K562 (cell line): ENCODE measurements at regions not wholly inside any gene's neighbourhood (a gene's known extent, or its start where the extent isn't known, plus 50 kb on each side); places are given as distances from the start of the nearest gene placed in this dataset.

Experiments used
- ATAC-seq: fragments of 200-7000 bp; cut with Tn5 transposase; 3 replicates; pipeline ENCODE4 v1.9.1; 2020; ENCODE audit warnings: moderate library complexity
- BruUV-seq: library from RNA; stranded (reverse); fragments of 400-500 nt; replicated peaks from 2 replicates; lab custom pipeline; 2021; lab: Mats Ljungman, UMichigan
- CTCF ChIA-PET: fragments of 300-600 bp; formaldehyde crosslinking; extraction: SDS; loops from one replicate; lab custom pipeline; 2021; ENCODE audit warnings: low intra/inter-chr PET ratio; lab: Yijun Ruan, JAX
- POLR2A ChIA-PET: fragments of 300-600, 350-650 bp; sonication (Branson Sonifier 250); formaldehyde crosslinking; extraction: SDS; loops from one replicate; lab custom pipeline; 2021; ENCODE audit warnings: antibody characterized with exemption, inconsistent platforms; lab: Yijun Ruan, JAX
- DNase-seq, 4 experiments: peaks; one replicate each; pipeline versions ENCODE4 v3.0.0 to v3.0.0-alpha.2; 2011 to 2018; ENCODE audit warnings: low spot score in 3 of 4, mixed read lengths in 3 of 4; ENCODE audit errors: extremely low read depth in 1 of 4
- FAIRE-seq: peaks from 2 replicates; lab custom pipeline; 2011; peaks lifted over from hg19 to GRCh38; lab: Jason Lieb, UNC
- H2AFZ ChIP-seq: 2 replicates; pipeline ENCODE4 v1.6.0; 2011; ENCODE audit warnings: low read depth, low read length, control low read depth, inconsistent platforms
- H3K27ac ChIP-seq: fragments of 200-600 bp; 3 replicates; pipeline ENCODE4 v1.8.0; 2011; ENCODE audit warnings: low read depth, mild to moderate bottlenecking, control low read depth, inconsistent platforms, low read length, moderate library complexity, mixed read lengths; ENCODE audit errors: extremely low read depth
- H3K27me3 ChIP-seq, 2 experiments: fragments of 300-600 bp in 1 of 2; 2 replicates in 1 of 2; 3 replicates in 1 of 2; pipeline versions ENCODE4 v1.6.0 to v1.8.0; 2011; ENCODE audit warnings: inconsistent platforms in 2 of 2, low read length in 2 of 2, mild to moderate bottlenecking in 1 of 2, mixed read lengths in 1 of 2, moderate library complexity in 1 of 2; ENCODE audit not compliant: control insufficient read depth in 2 of 2, insufficient read depth in 2 of 2
- H3K36me3 ChIP-seq: fragments of 300-600 bp; 3 replicates; pipeline ENCODE4 v1.8.0; 2011; ENCODE audit warnings: mild to moderate bottlenecking, low read length, inconsistent platforms; ENCODE audit not compliant: control insufficient read depth, insufficient read depth
- H3K4me1 ChIP-seq, 2 experiments: fragments of 200-600 bp in 1 of 2; replicated peaks in 1 of 2; 2 replicates in 1 of 2; 3 replicates in 1 of 2; pipeline versions ENCODE4 v1.5.1 to v1.8.0; 2011; ENCODE audit warnings: inconsistent platforms in 2 of 2, low read length in 2 of 2, mild to moderate bottlenecking in 1 of 2, mixed read lengths in 1 of 2, moderate library complexity in 1 of 2; ENCODE audit not compliant: control insufficient read depth in 2 of 2, insufficient read depth in 2 of 2
- H3K4me2 ChIP-seq: 2 replicates; pipeline ENCODE4 v1.6.1; 2011; ENCODE audit warnings: low read length, control low read depth, inconsistent platforms, mixed read lengths; ENCODE audit not compliant: insufficient read depth
- H3K4me3 ChIP-seq: fragments of 200-600 bp; sonication (generic), shearing (Covaris generic); 2 replicates; pipeline ENCODE4 v1.5.1; 2016; ENCODE audit warnings: control low read depth, inconsistent platforms
- H3K79me2 ChIP-seq: fragments of 200-600 bp; 3 replicates; pipeline ENCODE4 v1.8.0; 2011; ENCODE audit warnings: low read length, inconsistent platforms; ENCODE audit not compliant: control insufficient read depth, insufficient read depth
- H3K9ac ChIP-seq, 2 experiments: 2 replicates each; pipeline versions ENCODE4 v1.6.0 to v1.6.1; 2011; ENCODE audit warnings: low read depth in 2 of 2, low read length in 2 of 2, control low read depth in 1 of 2, inconsistent platforms in 1 of 2, mild to moderate bottlenecking in 1 of 2, mixed read lengths in 1 of 2; ENCODE audit not compliant: insufficient read depth in 1 of 2
- H3K9me1 ChIP-seq: one replicate; pipeline ENCODE4 v1.6.0; 2011; ENCODE audit warnings: inconsistent platforms, mild to moderate bottlenecking, low read length, moderate library complexity; ENCODE audit not compliant: control insufficient read depth, insufficient read depth
- H3K9me3 ChIP-seq: replicated peaks from 2 replicates; pipeline ENCODE4 v1.5.1; 2011; ENCODE audit warnings: low read depth, low read length, inconsistent platforms; ENCODE audit not compliant: control insufficient read depth, insufficient read depth
- H4K20me1 ChIP-seq: replicated peaks from 2 replicates; pipeline ENCODE4 v1.6.1; 2011; ENCODE audit warnings: low read length, inconsistent platforms, mixed read lengths; ENCODE audit not compliant: control insufficient read depth, insufficient read depth
- NBN ChIP-seq: fragments of 450-650 bp; IDR thresholded peaks from 2 replicates; pipeline ENCODE4 v1.6.1; 2016; ENCODE audit warnings: low read depth, mild to moderate bottlenecking
- POLR3A ChIP-seq: IDR thresholded peaks from 2 replicates; pipeline ENCODE4 v1.6.1; 2011; ENCODE audit warnings: borderline replicate concordance, mild to moderate bottlenecking, moderate library complexity; ENCODE audit not compliant: insufficient read length, insufficient read depth; ENCODE audit errors: extremely low read depth
- RHOXF2B ChIP-seq: fragments of 250-450 bp; sonication (Bioruptor Pico); conservative IDR thresholded peaks from 2 replicates; pipeline ENCODE4 v1.5.1; 2021
- TRIM24 ChIP-seq, 2 experiments: fragments of 450-650 bp; IDR thresholded peaks; 2 replicates each; pipeline ENCODE4 v1.6.1; 2016
- ZNF695 ChIP-seq: fragments of 450-650 bp; formaldehyde crosslinking; IDR thresholded peaks from 2 replicates; pipeline ENCODE4 v1.4.0; 2020; ENCODE audit warnings: mild to moderate bottlenecking, moderate library complexity
- ZNF75A ChIP-seq: fragments of 450-650 bp; formaldehyde crosslinking; IDR thresholded peaks from 2 replicates; pipeline ENCODE4 v1.4.0; 2020; ENCODE audit warnings: mild to moderate bottlenecking
- ZNF778 ChIP-seq: fragments of 450-650 bp; formaldehyde crosslinking; IDR thresholded peaks from 2 replicates; pipeline ENCODE4 v1.4.0; 2020; ENCODE audit warnings: mild to moderate bottlenecking, moderate library complexity
- WGBS: fragments of 100-300 bp; shearing (Covaris generic); methylation state at CpG from one replicate; pipeline ENCODE4 v1.1.6; 2016; ENCODE audit warnings: low coverage, mixed read lengths; ENCODE audit not compliant: insufficient coverage; ENCODE audit errors: missing lambda C conversion rate; 5-methylcytosine and 5-hydroxymethylcytosine counted together
- in situ Hi-C: fragments of 300-500 bp; cut with MboI; formaldehyde crosslinking; loops from 4 replicates; pipeline ENCODE4 v1.15.0; 2018; ENCODE audit warnings: inconsistent platforms, mixed read lengths
- intact Hi-C: fragments of 100-400 bp; cut with micrococcal nuclease; formaldehyde crosslinking; loops from 2 replicates; pipeline ENCODE4 v1.14.2; 2022
- TF ChIP-seq, protein P1 (sequence below): sonication (generic); formaldehyde crosslinking; IDR thresholded peaks from 2 replicates; pipeline ENCODE4 v1.8.0; 2022; ENCODE audit warnings: mild to moderate bottlenecking, missing genetic modification reagents
- TF ChIP-seq, protein P2 (sequence below): fragments of 450-650 bp; IDR thresholded peaks from 2 replicates; pipeline ENCODE4 v1.6.1; 2016; ENCODE audit warnings: borderline replicate concordance
- TF ChIP-seq, protein P3 (sequence below): fragments of 450-650 bp; formaldehyde crosslinking; IDR thresholded peaks from 2 replicates; pipeline ENCODE4 v1.4.0; 2022; ENCODE audit warnings: missing genetic modification characterization

GRCh38 chr4:65831828-65832227 is 161.5 kb upstream of the EPHA5 start:
- CTCF ChIA-PET, result no interaction called here
- H3K27me3 ChIP-seq, result no peaks in the 10 kb centered on the region
- TF ChIP-seq TRIM24 (IDR thresholded peaks at IDR 0.05), result no peak
- no peak for TF ChIP-seq ZNF778 (CRISPR knock-in tag)
- TF ChIP-seq, all 486 proteins: peak for 0
- in situ Hi-C loops (no loop called here), intact Hi-C loops (no loop called here)
- H3K4me3 ChIP-seq, result no peak overlapping the region
- POLR2A ChIA-PET, result no interaction called here
- DNase-seq (no peak), ATAC-seq (no peak), FAIRE-seq (no peak)
- H3K4me2 ChIP-seq, result no peak overlapping the region
- no peaks in the 10 kb centered on the region for H3K36me3 ChIP-seq
- H3K9me3 ChIP-seq, result no peaks in the 10 kb centered on the region; the same call in 1 of the 2 replicates
- H2AFZ ChIP-seq, result no peak overlapping the region
- no peaks in the 10 kb centered on the region for H4K20me1 ChIP-seq
- H3K9ac ChIP-seq, result no peak overlapping the region
- H3K9me1 ChIP-seq, result no peaks in the 10 kb centered on the region
- H3K79me2 ChIP-seq, result no peaks in the 10 kb centered on the region
- WGBS, result 0% methylated on average over 5 of the region's 6 CpGs
- no peak overlapping the region for H3K27ac ChIP-seq
- no TSS peak for BruUV-seq
- H3K4me1 ChIP-seq, result no peaks in the 10 kb centered on the region

DNA sequence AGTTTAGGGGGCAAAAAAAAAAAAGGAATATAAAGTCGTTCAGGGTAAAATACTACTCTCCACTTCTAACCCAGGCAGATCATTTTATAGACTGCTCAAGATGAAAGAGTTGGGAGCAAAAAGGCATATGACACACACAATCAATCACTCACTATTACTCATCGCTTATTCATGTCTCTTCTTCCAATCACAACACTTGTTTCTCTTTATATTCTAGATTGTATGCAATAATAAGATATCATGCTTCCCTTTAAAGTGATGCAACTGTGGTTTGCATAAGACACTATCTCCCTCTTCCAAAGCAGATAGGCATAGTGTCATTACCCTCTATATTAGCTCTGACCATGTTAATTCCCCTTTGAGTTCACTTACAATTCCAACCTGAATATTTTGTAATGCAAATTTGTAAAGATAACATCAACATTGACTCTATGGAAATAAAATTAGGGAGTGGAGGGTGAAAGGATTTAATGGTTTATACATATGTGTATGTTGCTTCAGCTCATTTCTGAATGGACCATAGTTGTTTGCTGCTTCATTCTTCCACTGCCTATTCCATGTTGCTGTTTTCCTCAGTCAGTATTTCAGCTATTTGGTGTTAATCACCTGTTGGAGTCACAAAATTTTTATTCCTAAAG is 154.9 kb upstream of the EPHA5 start:
- H3K79me2 ChIP-seq, result no peaks in the 10 kb centered on the region
- no peaks in the 10 kb centered on the region for H4K20me1 ChIP-seq
- 0% methylated on average over 2 of the region's 2 CpGs for WGBS
- ATAC-seq, result no peak
- no peaks in the 10 kb centered on the region; the same call in 1 of the 2 replicates for H3K9me3 ChIP-seq
- H3K4me3 ChIP-seq, result no peak overlapping the region
- no peak overlapping the region for H3K4me2 ChIP-seq
- no peak overlapping the region for H3K27ac ChIP-seq
- in situ Hi-C loops, result no loop called here
- intact Hi-C loops, result no loop called here
- no peak overlapping the region for H3K9ac ChIP-seq
- ChIA-PET POLR2A (no interaction called here), CTCF (no interaction called here)
- no peaks in the 10 kb centered on the region for H3K9me1 ChIP-seq
- BruUV-seq, result no TSS peak
- no peak overlapping the region for H2AFZ ChIP-seq
- no peaks in the 10 kb centered on the region for H3K36me3 ChIP-seq
- no peaks in the 10 kb centered on the region for H3K4me1 ChIP-seq
- H3K27me3 ChIP-seq, result no peaks in the 10 kb centered on the region
- DNase-seq, result no peak
- FAIRE-seq, result no peak
- TF ChIP-seq ZNF75A (CRISPR knock-in tag), result no peak
- no peak for TF ChIP-seq RHOXF2B (CRISPR knock-in tag)
- TF ChIP-seq POLR3A, result no peak
- TF ChIP-seq, protein P1, sequence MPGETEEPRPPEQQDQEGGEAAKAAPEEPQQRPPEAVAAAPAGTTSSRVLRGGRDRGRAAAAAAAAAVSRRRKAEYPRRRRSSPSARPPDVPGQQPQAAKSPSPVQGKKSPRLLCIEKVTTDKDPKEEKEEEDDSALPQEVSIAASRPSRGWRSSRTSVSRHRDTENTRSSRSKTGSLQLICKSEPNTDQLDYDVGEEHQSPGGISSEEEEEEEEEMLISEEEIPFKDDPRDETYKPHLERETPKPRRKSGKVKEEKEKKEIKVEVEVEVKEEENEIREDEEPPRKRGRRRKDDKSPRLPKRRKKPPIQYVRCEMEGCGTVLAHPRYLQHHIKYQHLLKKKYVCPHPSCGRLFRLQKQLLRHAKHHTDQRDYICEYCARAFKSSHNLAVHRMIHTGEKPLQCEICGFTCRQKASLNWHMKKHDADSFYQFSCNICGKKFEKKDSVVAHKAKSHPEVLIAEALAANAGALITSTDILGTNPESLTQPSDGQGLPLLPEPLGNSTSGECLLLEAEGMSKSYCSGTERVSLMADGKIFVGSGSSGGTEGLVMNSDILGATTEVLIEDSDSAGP (CRISPR knock-in tag), result no peak
- no peak for TF ChIP-seq NBN
- TF ChIP-seq, protein P2, sequence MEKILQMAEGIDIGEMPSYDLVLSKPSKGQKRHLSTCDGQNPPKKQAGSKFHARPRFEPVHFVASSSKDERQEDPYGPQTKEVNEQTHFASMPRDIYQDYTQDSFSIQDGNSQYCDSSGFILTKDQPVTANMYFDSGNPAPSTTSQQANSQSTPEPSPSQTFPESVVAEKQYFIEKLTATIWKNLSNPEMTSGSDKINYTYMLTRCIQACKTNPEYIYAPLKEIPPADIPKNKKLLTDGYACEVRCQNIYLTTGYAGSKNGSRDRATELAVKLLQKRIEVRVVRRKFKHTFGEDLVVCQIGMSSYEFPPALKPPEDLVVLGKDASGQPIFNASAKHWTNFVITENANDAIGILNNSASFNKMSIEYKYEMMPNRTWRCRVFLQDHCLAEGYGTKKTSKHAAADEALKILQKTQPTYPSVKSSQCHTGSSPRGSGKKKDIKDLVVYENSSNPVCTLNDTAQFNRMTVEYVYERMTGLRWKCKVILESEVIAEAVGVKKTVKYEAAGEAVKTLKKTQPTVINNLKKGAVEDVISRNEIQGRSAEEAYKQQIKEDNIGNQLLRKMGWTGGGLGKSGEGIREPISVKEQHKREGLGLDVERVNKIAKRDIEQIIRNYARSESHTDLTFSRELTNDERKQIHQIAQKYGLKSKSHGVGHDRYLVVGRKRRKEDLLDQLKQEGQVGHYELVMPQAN, result no peak
- TF ChIP-seq ZNF695 (CRISPR knock-in tag), result no peak
- TF ChIP-seq, protein P3, sequence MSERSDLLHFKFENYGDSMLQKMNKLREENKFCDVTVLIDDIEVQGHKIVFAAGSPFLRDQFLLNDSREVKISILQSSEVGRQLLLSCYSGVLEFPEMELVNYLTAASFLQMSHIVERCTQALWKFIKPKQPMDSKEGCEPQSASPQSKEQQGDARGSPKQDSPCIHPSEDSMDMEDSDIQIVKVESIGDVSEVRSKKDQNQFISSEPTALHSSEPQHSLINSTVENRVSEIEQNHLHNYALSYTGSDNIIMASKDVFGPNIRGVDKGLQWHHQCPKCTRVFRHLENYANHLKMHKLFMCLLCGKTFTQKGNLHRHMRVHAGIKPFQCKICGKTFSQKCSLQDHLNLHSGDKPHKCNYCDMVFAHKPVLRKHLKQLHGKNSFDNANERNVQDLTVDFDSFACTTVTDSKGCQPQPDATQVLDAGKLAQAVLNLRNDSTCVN (CRISPR knock-in tag), result no peak
